ENCODE measurements at regions not wholly inside any gene's neighbourhood (a gene's known extent, or its start where the extent isn't known, plus 50 kb on each side); places are given as distances from the start of the nearest gene placed in this dataset.

GRCh38 chr17:33940769-33941370, 314.2 kb upstream of the CCL2 start:
- H3K4me3 ChIP-seq (ENCODE audit: low read depth in 1 of 2, low read length in 1 of 2), result no peak overlapping the region
- no peak overlapping the region for H3K27ac ChIP-seq
- no peaks in the 10 kb centered on the region for H3K4me1 ChIP-seq (ENCODE audit: control insufficient read depth in 1 of 2, insufficient read depth in 1 of 2, low read depth in 1 of 2, low read length in 1 of 2)
- H3K36me3 ChIP-seq, result no peaks in the 10 kb centered on the region
- no peaks in the 10 kb centered on the region for H3K9me3 ChIP-seq
- no peak for TF ChIP-seq CTCF (IDR thresholded peaks at IDR 0.05)
- H3K27me3 ChIP-seq, result no peaks in the 10 kb centered on the region

GRCh38 chr17:33941744-33942143, 313.3 kb upstream of the CCL2 start:
- no peaks in the 10 kb centered on the region for H3K36me3 ChIP-seq
- no peak overlapping the region for H3K27ac ChIP-seq
- no peak overlapping the region for H3K4me3 ChIP-seq (ENCODE audit: low read depth in 1 of 2, low read length in 1 of 2)
- no peaks in the 10 kb centered on the region for H3K9me3 ChIP-seq
- no peak for TF ChIP-seq CTCF (IDR thresholded peaks at IDR 0.05)
- H3K4me1 ChIP-seq (ENCODE audit: control insufficient read depth in 1 of 2, insufficient read depth in 1 of 2, low read depth in 1 of 2, low read length in 1 of 2), result no peaks in the 10 kb centered on the region
- no peaks in the 10 kb centered on the region for H3K27me3 ChIP-seq

GRCh38 chr17:33942414-33942813, 312.7 kb upstream of the CCL2 start:
- TF ChIP-seq CTCF (IDR thresholded peaks at IDR 0.05), result no peak
- no peaks in the 10 kb centered on the region for H3K4me1 ChIP-seq (ENCODE audit: control insufficient read depth in 1 of 2, insufficient read depth in 1 of 2, low read depth in 1 of 2, low read length in 1 of 2)
- H3K9me3 ChIP-seq, result no peaks in the 10 kb centered on the region
- no peak overlapping the region for H3K4me3 ChIP-seq (ENCODE audit: low read depth in 1 of 2, low read length in 1 of 2)
- H3K27me3 ChIP-seq, result no peaks in the 10 kb centered on the region
- no peak overlapping the region for H3K27ac ChIP-seq
- H3K36me3 ChIP-seq, result no peaks in the 10 kb centered on the region

- TF ChIP-seq CTCF (IDR thresholded peaks at IDR 0.05), result no peak
- Histone ChIP-seq H3K27ac (no peak overlapping the region), H3K36me3 (no peaks in the 10 kb centered on the region), H3K4me1 (ENCODE audit: control insufficient read depth in 1 of 2, insufficient read depth in 1 of 2, low read depth in 1 of 2, low read length in 1 of 2) (no peaks in the 10 kb centered on the region), H3K4me3 (ENCODE audit: low read depth in 1 of 2, low read length in 1 of 2) (no peak overlapping the region), H3K27me3 (no peaks in the 10 kb centered on the region), H3K9me3 (no peaks in the 10 kb centered on the region)
Measured at GRCh38 chr17:33944412-33944811, 310.7 kb upstream of the CCL2 start.

GRCh38 chr17:33944826-33945225, 310.3 kb upstream of the CCL2 start:
- no peaks in the 10 kb centered on the region for H3K36me3 ChIP-seq
- no peaks in the 10 kb centered on the region for H3K9me3 ChIP-seq
- no peak overlapping the region for H3K27ac ChIP-seq
- H3K4me1 ChIP-seq (ENCODE audit: control insufficient read depth in 1 of 2, insufficient read depth in 1 of 2, low read depth in 1 of 2, low read length in 1 of 2), result no peaks in the 10 kb centered on the region
- H3K4me3 ChIP-seq (ENCODE audit: low read depth in 1 of 2, low read length in 1 of 2), result no peak overlapping the region
- H3K27me3 ChIP-seq, result no peaks in the 10 kb centered on the region
- TF ChIP-seq CTCF (IDR thresholded peaks at IDR 0.05), result no peak

Data from neutrophil (primary cell).